Activated CD4-positive, alpha-beta T cell treated with anti-CD3 and anti-CD28 coated beads for 24 hours (primary cell): ENCODE measurements at regions not wholly inside any gene's neighbourhood (a gene's known extent, or its start where the extent isn't known, plus 50 kb on each side); places are given as distances from the start of the nearest gene placed in this dataset.
"Not testable (repeated sequence)": the region's sequence is repeated elsewhere in the genome, so short reads cannot be mapped to it uniquely, and the experiment has no call there.

Experiments
- DNase-seq, 2 donors: peaks; one replicate each; pipeline ENCODE4 v3.0.0-alpha.2; 2020; ENCODE audit warnings: low read depth in 2 of 2

GRCh38 chr5:102617191-102618187 lies 118.7 kb upstream of the SLCO6A1 start:
- DNase-seq, result no peak

GRCh38 chr5:102622262-102622661 lies 123.5 kb upstream of the SLCO6A1 start:
- DNase-seq, result no peak

GRCh38 chr5:102623329-102624065 lies 124.7 kb upstream of the SLCO6A1 start:
- no peak for DNase-seq

GRCh38 chr5:102624405-102624804 lies 125.6 kb upstream of the SLCO6A1 start:
- no peak for DNase-seq

GRCh38 chr5:102625468-102625867 lies 126.7 kb upstream of the SLCO6A1 start:
- no peak for DNase-seq

GRCh38 chr5:102625928-102626327 lies 127.1 kb upstream of the SLCO6A1 start:
- DNase-seq, result no peak

GRCh38 chr5:102627315-102627714 lies 127.8 kb upstream of the PAM start:
- no peak for DNase-seq

GRCh38 chr5:102628441-102629175 lies 126.5 kb upstream of the PAM start:
- DNase-seq, result no peak

GRCh38 chr5:102629827-102630605 lies 125.1 kb upstream of the PAM start:
- DNase-seq, result no peak

- not testable (repeated sequence) for DNase-seq
Observed at GRCh38 chr5:102635399-102635798, 119.7 kb upstream of the PAM start.

GRCh38 chr5:102638316-102638715 lies 116.8 kb upstream of the PAM start:
- DNase-seq, result no peak

GRCh38 chr5:102638912-102639652 lies 116.0 kb upstream of the PAM start:
- DNase-seq, result no peak

- no peak for DNase-seq
Observed at GRCh38 chr5:102649731-102650130, 105.4 kb upstream of the PAM start.

- DNase-seq, result no peak
Observed at GRCh38 chr5:102651466-102651865, 103.6 kb upstream of the PAM start.

GRCh38 chr5:102654559-102655349 lies 100.4 kb upstream of the PAM start:
- DNase-seq, result no peak

GRCh38 chr5:102659151-102659550 lies 96.0 kb upstream of the PAM start:
- DNase-seq, result no peak

GRCh38 chr5:102660111-102660510 lies 95.0 kb upstream of the PAM start:
- no peak for DNase-seq

GRCh38 chr5:102663749-102664530 lies 91.2 kb upstream of the PAM start:
- no peak for DNase-seq
